DMS114 treated with DMSO at 0.1 percent for 48 hours (cell line): ENCODE measurements at regions not wholly inside any gene's neighbourhood (a gene's known extent, or its start where the extent isn't known, plus 50 kb on each side); places are given as distances from the start of the nearest gene placed in this dataset.

Experiments
- DNase-seq: peaks from one replicate; lab custom pipeline; 2025; ENCODE audit not compliant: unreplicated experiment; lab: John Stamatoyannopoulos, UW

DNA sequence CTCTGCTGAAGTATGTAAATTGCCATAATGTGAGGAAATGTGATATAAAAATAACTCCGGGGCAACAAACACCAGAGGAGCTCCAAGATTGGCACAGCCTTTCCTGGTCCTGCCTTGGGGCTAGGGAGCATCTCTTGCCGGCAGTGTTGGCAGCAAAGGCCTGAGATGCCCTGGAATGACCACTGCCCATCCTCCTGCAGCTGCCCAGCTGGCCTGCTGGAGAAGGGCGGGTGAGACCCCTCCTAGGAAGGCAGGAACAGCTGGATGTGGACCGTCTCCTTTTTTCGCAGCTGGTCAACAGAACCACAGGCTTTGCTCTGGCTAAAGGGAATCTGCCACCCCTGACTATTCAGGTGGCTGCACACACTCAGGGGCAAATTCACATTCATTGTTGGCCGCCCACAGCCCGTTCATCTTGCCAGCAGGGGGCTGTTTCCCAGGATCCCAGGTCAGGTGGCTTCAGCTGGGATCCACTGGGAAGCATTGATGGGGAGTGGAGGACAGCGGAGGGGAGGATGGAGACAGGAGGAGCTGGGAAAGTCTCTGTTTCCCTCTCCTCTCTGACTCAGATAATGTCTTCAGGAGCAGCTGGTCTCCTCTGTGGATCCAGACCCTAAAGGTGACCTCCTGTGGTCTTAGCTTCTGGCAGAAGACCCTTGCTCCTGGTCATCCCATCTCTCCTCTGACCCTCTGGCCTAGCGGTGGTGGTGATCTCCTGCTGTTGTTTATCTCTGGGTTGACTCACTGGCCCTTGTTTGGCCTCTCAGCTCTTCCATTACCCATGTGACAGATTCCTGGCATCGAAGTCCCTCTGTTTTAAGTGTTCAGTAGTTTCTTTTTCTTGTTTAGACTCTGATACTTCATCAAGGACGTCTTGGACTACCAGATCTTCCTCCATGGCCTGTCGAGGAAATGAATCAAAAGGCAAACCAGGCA is 336.7 kb downstream of the DHX35 start:
- no peak for DNase-seq

DNA sequence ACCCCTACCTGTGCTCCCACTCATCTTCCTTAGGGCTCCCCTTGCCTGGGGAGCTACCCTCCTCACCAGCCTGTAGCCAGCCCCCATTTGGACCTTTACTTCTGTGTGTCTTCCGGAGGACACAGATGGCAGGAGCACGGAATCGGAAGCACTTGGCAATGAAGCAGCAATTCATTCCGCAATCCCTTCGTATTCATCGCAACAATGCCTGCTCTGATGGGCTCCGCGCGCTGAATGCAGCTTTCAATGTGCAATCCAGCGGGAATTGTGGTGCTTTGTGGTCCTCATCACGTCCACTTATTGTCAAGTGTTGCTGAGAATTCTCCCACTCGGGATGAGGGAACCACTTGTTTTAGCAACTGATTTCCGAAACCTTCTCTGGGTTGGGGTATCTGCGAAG is 336.0 kb downstream of the DHX35 start:
- no peak for DNase-seq

DNA sequence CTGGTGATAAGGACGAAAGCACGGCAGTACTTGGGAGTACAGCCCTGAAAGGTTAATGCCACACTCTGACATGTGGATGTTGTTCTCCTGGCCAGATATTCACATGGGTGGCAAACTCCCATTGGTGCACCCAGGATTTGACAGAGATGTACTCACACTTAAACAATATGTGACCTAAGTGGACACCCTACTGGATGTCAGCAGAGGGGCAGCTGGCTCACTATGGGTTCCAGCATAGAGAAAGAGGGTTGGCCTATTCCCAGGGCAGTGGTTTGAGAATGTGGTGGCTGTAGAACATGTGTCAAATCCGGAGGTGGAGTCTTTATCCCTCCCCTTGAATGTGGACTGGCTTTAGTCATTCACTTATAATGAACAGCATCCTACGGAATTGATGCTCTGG is 333.2 kb downstream of the DHX35 start:
- no peak for DNase-seq

DNA sequence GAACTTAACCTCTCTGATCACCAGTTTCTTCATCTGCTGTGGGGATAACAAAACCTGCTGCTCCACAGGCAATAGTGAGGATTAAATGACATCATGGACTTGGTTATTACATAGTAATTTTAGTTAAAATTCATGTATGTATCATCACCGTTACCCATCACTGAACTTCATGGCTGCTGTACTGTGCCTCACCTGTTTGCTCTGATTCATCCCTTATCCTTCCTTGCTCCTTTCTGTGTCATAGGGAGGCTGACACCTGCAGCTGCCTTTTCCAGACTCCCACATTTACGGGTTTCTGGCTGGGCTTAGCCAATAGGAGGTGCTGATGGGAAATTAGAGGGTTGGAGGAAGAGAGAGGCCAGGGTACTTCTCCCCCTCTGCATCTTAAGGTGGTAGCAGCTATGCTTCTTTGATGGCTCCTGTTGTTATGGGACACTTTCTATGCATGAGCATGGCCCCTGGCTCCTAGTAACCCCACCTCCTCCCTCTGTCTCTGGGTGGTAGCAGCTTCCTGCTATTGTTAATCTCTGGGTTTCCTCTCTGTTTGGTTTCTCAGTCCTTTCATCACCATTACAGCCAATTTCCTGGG is 332.1 kb downstream of the DHX35 start:
- DNase-seq: no peak

DNA sequence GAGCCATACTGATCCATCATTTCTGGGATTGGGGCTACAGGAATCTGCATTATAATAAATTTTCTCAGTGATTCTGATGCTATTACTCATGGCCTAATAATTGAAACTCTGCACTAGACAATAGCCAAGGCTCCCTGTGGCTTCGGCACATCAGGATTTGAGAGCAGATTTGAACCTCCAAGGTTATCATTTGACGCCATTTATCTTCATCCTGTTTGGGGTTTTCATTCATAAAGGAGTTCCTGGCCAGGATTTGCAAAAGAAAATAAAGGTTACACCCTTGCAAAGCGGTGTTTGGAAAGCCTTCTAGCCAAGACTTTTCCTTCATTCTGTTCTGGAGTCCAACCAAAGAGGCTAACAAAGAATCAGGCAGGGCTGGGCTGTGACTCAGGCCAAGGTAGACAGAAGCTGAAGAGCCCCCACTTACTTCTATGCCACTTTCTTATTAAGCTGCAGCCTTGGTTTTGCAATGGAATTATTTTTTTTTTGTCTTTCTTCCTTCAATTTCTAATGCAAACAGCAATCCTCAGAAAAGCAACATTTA is 330.1 kb downstream of the DHX35 start:
- no peak for DNase-seq

DNA sequence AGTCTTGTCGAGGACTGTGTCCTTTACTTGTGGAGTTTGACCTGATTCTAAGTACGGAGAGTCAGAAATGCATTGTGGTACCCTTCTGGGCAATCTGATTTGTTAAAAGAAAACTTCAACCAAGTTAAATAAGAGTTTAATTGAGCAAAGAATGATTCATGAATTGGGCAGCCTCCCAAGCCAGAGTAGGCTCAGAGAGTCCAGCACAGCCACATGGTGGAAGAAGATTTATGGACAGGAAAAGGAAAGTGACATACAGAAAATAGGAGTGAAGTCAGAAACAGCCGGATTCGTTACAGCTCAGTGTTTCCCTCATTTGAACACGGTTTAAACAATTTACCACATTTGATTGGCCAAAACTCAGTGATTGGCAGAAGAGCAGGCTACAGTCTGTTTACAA is 329.2 kb downstream of the DHX35 start:
- no peak for DNase-seq

DNA sequence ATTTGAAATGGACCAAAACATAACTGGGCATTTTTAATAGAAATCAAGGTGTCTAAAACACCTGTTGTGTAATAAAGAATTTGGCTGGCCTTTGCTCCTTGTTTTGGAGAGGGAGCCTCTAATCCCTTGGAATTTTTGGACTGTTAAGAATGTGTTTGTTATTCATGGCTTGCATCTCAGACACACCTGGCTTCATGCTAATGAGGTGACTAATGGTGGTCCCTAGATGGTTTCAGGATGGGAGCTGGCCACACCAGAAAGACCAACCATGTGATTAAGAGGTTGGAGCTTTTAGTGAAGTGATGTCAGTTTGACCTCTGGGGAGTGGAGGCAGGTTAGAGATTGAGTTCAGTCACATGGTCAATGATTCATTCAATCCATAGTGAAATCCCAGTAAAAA is 328.4 kb downstream of the DHX35 start:
- DNase-seq: no peak

DNA sequence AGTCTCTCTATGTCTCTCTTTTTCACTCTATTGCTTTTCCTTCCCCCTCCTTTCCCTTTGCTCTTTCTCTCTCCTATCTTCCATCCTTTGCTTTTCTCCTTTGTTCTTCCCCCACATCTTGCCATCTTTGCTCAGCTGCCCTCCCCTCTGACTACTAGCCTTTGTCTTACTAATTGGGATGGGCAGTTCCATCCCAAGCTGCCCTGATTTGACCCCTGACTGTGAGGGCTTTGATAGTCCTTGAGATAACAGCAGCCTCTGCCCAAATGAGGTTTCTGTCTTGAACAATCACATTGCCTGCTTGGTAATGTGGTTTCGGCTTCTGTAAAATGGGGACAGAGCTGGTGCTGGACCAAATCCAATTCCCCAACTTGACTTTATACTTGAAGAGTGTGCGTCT is 327.7 kb downstream of the DHX35 start:
- DNase-seq: no peak

DNA sequence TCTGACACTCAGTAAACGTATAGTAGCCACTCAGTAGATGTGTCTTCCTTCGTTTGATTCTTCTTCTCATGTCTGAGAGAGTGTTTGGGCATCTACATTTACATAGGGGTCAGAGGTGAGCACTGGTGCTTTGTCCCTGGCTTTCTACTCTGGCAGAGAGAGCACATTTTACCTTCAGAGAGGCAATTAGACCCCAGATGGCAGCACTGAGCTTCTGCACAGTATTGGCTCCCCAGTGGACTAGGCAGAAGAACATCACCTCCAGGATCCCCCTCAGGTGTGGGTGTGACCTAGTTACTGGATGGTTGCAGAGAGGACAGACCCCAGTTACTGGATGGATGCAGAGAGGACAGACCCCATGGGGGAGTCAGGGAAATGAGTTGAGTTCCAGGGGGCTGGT is 327.2 kb downstream of the DHX35 start:
- DNase-seq: no peak

DNA sequence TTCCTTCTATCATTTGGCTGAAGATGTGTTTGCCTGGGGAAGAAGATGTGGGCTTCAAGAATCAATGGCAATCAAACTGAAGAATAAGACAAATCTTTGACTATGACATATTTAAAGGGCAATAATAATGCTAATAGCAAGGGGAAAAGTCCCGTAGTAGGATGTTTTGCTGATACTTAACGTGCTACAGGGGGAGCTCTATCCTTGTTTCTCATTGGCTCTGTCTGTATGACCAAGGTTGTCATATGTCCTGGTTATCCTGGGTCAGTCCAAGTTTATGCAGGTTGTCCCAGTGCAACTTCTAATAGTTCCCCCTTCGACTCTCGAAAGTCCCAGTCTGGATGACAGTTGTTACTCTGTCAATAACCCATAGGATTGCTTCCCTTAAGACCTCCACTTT is 321.3 kb downstream of the DHX35 start:
- no peak for DNase-seq

DNA sequence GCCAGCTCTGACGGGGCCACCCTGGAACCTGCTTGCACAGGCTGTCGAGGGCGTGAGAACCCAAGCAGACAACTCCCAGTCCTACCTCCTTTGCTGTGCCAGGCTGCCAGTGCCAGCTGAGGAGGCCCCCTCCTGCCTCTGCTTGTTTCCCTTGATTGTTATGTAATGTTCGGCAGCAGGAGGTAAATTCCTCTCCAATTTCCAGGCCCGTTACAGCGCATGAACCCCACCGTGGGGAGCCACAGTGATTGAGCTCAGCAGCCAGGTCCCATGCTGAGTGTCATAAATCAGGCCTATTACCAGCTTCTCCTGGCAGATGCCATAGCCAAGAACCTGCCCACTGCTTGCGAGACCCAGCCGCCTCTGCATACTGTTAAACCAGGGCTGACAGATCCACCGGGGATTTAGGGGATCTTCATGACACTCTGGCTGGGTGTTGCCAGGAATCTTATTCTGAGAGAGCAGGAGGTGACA is 320.5 kb downstream of the DHX35 start:
- no peak for DNase-seq

DNA sequence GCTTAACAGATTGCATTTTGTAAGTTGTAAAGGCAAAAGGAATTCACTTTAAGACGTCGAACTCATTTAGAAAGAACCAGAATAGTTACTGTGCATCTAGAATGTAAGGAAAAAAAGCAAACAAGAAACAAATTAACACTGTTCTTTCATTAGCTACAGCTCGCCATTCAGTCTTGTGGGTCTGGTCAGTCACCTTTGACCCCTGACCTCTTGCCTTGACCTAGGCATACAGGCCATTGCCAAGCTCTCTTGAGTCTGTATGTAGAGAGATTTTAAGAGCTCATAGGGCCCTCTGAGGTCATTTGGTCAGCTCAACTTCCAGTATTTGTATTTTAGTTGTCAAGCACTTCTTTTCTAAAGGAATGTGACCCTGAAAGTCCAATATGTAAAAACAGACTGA is 318.7 kb downstream of the DHX35 start:
- DNase-seq: no peak

DNA sequence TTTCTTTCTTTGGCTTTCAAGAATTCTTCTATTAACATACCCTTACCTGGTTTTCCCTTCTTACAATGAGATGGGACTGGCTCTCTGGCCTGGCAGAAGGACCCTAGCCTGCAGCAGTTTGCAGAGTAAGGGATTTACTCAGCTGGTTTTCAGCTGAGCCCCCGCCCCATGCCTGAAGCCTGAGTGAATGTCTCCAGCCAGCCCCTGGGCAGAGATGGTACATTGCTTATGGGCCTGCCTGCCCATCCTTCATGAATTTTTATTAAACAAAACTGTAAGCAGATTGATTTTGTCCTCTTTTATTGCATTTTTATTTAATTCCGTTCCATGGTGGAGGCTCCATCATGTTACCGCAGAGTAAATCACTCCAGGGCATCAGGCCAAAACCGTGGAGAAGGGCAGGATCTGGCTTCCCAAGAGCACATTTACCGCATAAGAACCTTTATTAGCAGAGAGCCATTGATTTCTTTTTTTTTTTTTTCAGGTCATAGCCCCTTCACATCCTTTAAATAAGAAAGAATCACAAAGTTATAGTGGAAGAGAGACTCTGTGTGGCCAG is 316.2 kb downstream of the DHX35 start:
- DNase-seq: no peak

DNA sequence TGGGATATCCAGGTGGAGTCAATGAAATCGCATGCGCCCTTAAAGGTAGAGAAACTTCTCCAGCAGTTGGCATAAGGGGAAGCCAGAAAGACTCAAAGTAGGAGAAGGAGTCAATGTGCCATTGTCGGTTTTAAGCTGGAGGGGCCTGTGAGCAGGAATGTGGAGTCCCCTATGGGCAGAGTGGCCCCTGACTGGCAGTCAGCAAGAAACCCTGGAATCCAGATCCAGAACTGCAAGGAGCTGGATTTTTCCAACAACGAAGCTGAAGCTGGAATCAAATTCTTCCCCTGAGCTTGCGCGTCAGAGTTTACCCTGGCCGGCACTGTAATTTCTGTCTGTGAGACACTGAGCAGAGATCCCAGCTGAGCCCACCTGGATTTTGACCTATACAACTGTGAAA is 315.0 kb downstream of the DHX35 start:
- no peak for DNase-seq

DNA sequence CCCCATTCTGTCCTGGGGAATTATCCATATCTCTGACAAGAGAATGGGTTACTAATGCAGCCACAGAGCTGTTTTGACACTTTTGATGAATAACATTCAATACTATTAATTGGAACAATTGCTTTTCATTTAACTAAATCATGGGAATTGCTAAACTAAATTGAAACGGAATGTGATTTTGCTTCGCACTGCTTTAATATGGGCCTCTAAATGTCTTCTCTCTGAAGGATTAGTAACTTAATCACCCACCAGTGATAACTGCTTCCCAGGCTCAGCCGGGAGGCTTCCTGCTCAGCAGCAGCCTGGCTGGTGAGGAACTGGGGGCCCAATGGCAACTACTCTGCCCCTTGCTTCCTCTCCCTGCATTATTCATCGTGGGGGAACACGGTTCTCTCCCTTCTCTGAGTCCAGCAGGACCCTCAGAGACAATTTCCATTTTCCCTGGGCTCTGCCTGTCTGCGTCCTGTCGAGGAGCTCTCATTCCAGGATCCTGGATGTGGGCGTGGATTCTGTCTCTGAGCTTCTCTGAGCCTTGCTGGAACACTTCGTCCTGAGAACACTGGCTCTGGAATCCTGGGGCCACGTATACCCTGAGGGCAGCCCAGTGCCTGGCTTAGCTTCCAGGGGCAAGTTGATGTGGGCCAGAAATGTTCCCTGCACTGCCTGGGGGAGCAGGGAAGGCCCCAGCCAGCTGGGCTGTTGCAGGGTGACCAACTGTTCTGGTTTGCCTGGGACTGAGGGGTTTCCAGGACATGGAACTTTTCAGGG is 308.9 kb downstream of the DHX35 start:
- no peak for DNase-seq

DNA sequence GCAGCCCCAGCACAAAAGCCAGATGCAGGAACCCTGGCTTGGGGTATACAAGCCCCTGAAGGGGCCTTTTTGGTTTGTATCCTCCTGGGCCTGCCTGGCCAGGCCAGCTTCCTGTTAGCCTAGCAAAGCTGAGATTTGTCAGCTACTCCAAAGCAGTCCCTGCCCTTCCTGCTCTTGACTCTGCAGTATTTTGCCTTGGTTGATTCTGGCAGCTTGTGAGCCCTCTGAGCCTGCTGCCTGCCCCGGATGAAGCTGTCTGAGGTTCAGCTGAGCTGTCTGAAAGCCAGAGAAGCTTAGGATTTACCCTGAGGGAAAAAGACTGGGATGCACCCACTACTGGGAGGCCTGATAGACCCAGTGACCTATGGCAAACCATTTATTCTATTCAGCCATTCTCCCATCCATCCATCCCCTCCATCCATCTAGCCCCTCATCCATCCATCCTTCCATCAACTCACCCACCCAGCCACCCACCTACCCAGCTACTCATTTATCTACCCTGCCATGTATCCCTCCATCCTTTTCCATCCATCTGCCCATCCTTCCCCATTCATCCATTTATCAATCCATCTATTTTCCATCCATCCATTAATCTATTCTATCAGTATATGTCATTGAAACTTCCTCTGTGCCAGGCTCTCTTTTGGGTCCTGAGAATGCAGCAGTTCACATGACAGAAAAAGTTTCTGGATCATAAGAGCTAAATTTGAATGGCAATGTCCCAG is 307.5 kb downstream of the DHX35 start:
- no peak for DNase-seq

DNA sequence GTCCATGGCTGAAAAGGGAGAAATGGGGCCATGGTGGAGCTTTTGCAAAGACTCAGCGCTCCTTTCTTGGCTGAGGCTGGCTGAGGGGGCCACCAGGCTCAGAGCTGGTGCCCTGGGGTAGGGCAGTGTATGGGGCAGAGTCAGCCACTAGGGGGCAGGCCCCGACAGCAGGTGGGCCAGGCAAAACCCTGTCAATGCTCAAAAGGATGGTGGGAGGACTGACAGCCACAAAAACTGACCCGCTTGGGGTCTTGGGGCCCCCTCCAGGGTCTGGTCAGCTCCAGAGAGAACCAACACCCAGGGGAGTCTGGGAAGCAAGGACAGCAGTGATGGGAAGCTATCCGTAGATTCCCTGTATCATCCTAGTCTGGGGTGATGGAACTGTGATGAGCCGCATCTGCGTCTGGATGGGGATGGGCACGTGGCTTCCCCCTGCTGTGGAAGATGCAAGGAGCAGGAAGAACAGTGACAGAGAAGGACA is 306.9 kb downstream of the DHX35 start:
- DNase-seq: peak; percentile 1

DNA sequence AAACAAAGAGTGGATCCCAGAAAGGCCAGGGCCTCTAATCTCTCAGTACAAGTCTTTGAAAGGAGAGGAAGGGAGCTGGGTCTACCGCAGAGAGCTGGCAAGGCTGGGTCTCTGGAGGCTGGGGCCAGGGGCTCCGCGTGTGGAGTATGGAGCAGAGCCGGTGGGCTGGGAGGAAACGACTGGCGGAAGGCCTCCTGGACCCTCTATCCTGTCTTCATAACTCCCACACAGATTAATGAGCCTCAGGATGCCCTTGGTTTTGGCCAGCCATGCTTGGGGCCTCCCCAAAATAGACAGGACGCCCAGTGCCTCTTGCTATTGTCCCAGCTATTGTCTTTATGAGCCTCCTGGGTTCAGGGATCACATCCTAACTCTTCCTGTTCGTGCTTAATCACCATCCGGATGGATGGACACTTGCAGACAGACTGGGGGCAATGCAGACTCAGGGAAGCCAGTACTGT is 306.4 kb downstream of the DHX35 start:
- no peak for DNase-seq

DNA sequence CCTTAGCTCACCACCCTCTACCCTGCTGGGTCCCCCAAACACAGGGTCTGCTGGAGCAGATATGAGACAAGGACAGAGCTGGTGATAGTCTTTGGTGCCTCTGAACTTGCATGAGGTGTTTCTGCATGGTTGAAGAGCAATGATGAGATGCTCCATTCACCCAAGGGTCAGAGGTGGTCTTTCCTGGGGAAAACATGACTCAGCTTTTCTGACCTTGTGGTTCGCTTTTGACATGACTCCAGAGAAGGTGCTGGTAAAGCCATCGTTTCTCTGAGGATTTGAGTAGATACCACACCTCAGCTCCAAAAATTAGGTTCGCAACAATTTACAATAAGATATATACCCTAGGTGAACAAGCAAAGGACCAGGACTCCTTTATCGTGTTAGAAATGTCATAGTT is 304.8 kb downstream of the DHX35 start:
- no peak for DNase-seq

DNA sequence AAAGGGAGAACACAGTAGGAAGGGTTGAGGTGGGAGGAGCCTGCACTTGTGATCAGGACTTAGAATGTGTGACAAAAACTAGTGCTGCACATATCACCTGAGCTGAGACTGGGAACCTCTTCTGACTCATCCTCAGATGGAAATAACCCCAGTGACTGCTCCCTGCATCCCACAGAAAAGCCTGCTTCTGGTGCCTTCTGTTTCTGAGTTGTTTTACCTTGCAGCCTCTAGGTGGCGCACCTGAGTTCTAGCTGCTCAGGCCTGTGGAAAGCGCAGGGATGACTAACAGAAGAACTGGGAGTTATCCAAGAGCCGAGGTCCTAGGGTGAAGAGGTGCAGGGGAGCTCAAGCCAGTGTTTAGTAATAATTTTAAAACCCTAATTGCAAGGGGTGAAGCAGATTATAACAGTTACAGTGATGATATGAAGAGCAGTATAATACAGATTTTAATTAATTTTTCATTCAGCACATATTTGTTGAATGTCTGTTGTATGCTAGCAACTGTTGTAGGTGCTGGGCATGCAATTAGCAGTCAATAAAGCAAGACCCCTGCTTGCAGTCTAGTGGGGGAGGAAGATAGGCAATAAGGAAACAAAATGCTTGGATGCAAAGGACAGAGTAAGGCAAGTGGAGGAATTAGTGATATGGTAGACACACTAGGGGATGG is 302.5 kb downstream of the DHX35 start:
- peak; percentile 29 for DNase-seq
